Body of pancreas (tissue), 4 donors: ENCODE measurements at regions not wholly inside any gene's neighbourhood (a gene's known extent, or its start where the extent isn't known, plus 50 kb on each side); places are given as distances from the start of the nearest gene placed in this dataset.

Source experiments
- ATAC-seq: fragments of 150-250 bp; one replicate; pipeline ENCODE4 v1.9.1; 2016
- DNase-seq, 4 donors: peaks; one replicate each; pipeline ENCODE4 v3.0.0-alpha.2; 2019
- H3K27ac ChIP-seq, 4 donors: fragments of 200-600 bp; sonication (generic); 1 replicate in 3 of 4; 2 replicates in 1 of 4; pipeline versions ENCODE4 v1.5.1 to v1.6.1; 2016 to 2019; ENCODE audit warnings: mild to moderate bottlenecking in 1 of 4, mixed read lengths in 1 of 4, moderate library complexity in 1 of 4
- H3K27me3 ChIP-seq, 2 donors: fragments of 200-600 bp; sonication (generic); one replicate each; pipeline ENCODE4 v1.6.0; 2016; ENCODE audit warnings: mild to moderate bottlenecking in 1 of 2
- H3K36me3 ChIP-seq, 2 donors: fragments of 200-600 bp; sonication (generic); replicated peaks in 1 of 2; 2 replicates each; pipeline ENCODE4 v1.5.1; 2016; ENCODE audit warnings: low read depth in 2 of 2; ENCODE audit not compliant: insufficient read depth in 1 of 2
- H3K4me1 ChIP-seq: fragments of 200-600 bp; sonication (generic); one replicate; pipeline ENCODE4 v1.6.0; 2016
- H3K4me3 ChIP-seq, 2 donors: fragments of 200-600 bp; sonication (generic); 1 replicate in 1 of 2; 2 replicates in 1 of 2; pipeline ENCODE4 v1.5.1; 2016 to 2019
- H3K9me3 ChIP-seq, 3 donors: fragments of 200-600 bp; sonication (generic); 1 replicate in 2 of 3; 2 replicates in 1 of 3; pipeline ENCODE4 v1.5.1; 2016
- POLR2A ChIP-seq, 3 donors: fragments of 450-650 bp; IDR thresholded peaks; one replicate each; pipeline ENCODE4 v1.6.1; 2016; ENCODE audit warnings: antibody characterized with exemption in 3 of 3, mild to moderate bottlenecking in 2 of 3
- WGBS, 2 donors: methylation state at CpG; one replicate each; pipeline ENCODE4 v1.1.5; 2017; 5-methylcytosine and 5-hydroxymethylcytosine counted together
- intact Hi-C: fragments of 100-400 bp; cut with DNase I; formaldehyde crosslinking; loops from one replicate; pipeline ENCODE4 v1.15.1; 2023
- TF ChIP-seq, protein P1 (sequence below), 7 experiments: fragments of 450-650 bp in 4 of 7; fragments of 200-600 bp in 3 of 7; sonication (generic) in 3 of 7; IDR thresholded peaks; one replicate each; pipeline ENCODE4 v1.5.1; 2016 to 2019; ENCODE audit warnings: antibody characterized with exemption in 7 of 7

DNA sequence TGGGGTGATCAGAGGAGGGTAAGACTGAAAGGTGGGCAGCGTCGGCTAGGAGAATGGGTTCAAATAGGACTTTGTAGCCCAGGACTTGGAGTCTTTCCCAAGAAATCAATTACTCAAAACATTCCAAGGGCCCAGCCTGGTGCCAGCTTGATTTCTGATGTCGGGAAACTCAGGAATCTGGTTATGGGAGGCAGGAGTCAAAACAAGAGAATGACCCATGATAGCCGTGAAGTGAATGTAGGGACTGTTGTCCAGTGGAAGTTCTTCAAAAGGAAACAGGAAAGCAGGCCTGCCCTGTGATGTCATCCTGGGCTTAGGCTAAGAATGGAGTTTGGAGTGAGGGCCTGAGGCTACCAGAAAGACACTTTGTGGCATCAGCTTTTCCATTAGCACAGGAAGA, 67.4 kb upstream of the SLC14A2 start:
- intact Hi-C loops: no loop called here
- Histone ChIP-seq H3K4me1 (no peaks in the 10 kb centered on the region), H3K4me3 (no peak overlapping the region), H3K27me3 (no peaks in the 10 kb centered on the region), H3K9me3 (no peaks in the 10 kb centered on the region), H3K27ac (no peak overlapping the region), H3K36me3 (no peaks in the 10 kb centered on the region)
- ATAC-seq (no peak), DNase-seq (no peak)
- TF ChIP-seq, protein P1, sequence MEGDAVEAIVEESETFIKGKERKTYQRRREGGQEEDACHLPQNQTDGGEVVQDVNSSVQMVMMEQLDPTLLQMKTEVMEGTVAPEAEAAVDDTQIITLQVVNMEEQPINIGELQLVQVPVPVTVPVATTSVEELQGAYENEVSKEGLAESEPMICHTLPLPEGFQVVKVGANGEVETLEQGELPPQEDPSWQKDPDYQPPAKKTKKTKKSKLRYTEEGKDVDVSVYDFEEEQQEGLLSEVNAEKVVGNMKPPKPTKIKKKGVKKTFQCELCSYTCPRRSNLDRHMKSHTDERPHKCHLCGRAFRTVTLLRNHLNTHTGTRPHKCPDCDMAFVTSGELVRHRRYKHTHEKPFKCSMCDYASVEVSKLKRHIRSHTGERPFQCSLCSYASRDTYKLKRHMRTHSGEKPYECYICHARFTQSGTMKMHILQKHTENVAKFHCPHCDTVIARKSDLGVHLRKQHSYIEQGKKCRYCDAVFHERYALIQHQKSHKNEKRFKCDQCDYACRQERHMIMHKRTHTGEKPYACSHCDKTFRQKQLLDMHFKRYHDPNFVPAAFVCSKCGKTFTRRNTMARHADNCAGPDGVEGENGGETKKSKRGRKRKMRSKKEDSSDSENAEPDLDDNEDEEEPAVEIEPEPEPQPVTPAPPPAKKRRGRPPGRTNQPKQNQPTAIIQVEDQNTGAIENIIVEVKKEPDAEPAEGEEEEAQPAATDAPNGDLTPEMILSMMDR (IDR thresholded peaks at IDR 0.05): no peak
- TF ChIP-seq POLR2A (IDR thresholded peaks at IDR 0.05): no peak
- 70 to 88% methylated on average over 4 of the region's 4 CpGs for WGBS, 2 donors

GRCh38 chr18:45548614-45549013, 66.7 kb upstream of the SLC14A2 start:
- H3K27ac ChIP-seq: no peak overlapping the region
- whole genome bisulfite sequencing, 2 donors: 69 to 87% methylated on average over 1 of the region's 1 CpG
- no peaks in the 10 kb centered on the region for H3K27me3 ChIP-seq
- TF ChIP-seq POLR2A (IDR thresholded peaks at IDR 0.05): no peak
- TF ChIP-seq, protein P1 (IDR thresholded peaks at IDR 0.05): no peak
- intact Hi-C loops: no loop called here
- no peaks in the 10 kb centered on the region for H3K36me3 ChIP-seq
- H3K4me3 ChIP-seq: no peak overlapping the region
- H3K4me1 ChIP-seq: no peaks in the 10 kb centered on the region
- ATAC-seq (no peak), DNase-seq (no peak)
- no peaks in the 10 kb centered on the region for H3K9me3 ChIP-seq

- Histone ChIP-seq H3K4me1 (no peaks in the 10 kb centered on the region), H3K4me3 (no peak overlapping the region), H3K27me3 (no peaks in the 10 kb centered on the region), H3K9me3 (no peaks in the 10 kb centered on the region), H3K36me3 (no peaks in the 10 kb centered on the region), H3K27ac (no peak overlapping the region)
- intact Hi-C loops: no loop called here
- WGBS, 2 donors: 59 to 91% methylated on average over 7 of the region's 7 CpGs
- ATAC-seq (no peak), DNase-seq (no peak)
- TF ChIP-seq, protein P1 (IDR thresholded peaks at IDR 0.05): no peak
- TF ChIP-seq POLR2A (IDR thresholded peaks at IDR 0.05): no peak
Measured at GRCh38 chr18:45549290-45549689, 66.0 kb upstream of the SLC14A2 start.

DNA sequence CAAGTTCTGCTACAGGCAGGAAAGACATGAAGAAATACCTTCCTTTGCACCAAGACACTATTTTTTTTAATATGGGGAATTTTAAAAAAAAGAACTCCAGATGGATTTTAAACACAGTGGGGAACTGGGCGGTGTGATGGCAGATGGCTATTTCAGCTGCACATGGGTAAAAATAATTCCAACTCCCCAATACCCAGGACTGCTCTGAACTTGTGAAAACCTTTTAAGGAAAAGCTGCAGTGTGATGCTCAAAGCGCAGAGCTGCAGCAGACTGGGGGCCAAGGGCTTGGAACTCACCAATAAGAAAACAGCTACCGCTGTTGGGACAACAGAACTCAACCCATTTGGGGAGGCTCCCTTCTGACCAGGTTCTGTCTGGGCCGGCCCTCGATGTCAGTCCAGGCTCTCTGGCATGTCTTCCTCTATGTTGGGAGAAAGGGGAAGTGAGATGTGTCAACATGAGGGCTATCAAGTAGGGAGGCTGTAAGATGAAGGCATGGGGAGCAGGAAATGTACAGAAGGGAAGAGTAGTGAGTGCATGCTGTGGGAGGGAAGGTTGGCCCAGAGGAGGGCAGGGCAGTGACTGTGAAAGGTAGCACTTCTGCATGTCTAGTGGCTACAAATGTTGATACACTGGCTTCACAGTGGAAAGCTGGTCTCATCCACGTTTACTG, 64.0 kb upstream of the SLC14A2 start:
- no peak overlapping the region for H3K4me3 ChIP-seq
- no peaks in the 10 kb centered on the region for H3K36me3 ChIP-seq
- DNase-seq (no peak), ATAC-seq (no peak)
- H3K27ac ChIP-seq: no peak overlapping the region
- no peaks in the 10 kb centered on the region for H3K4me1 ChIP-seq
- H3K27me3 ChIP-seq: no peaks in the 10 kb centered on the region
- 70 to 81% methylated on average over 6 of the region's 6 CpGs for WGBS, 2 donors
- TF ChIP-seq, protein P1 (IDR thresholded peaks at IDR 0.05): no peak
- no peak for TF ChIP-seq POLR2A (IDR thresholded peaks at IDR 0.05)
- intact Hi-C loops: no loop called here
- no peaks in the 10 kb centered on the region for H3K9me3 ChIP-seq

GRCh38 chr18:45553723-45554388, 61.4 kb upstream of the SLC14A2 start:
- Histone ChIP-seq H3K27me3 (no peaks in the 10 kb centered on the region), H3K4me1 (no peaks in the 10 kb centered on the region), H3K9me3 (no peaks in the 10 kb centered on the region), H3K27ac (no peak overlapping the region), H3K4me3 (no peak overlapping the region), H3K36me3 (no peaks in the 10 kb centered on the region)
- intact Hi-C loops: no loop called here
- DNase-seq (no peak), ATAC-seq (no peak)
- no peak for TF ChIP-seq POLR2A (IDR thresholded peaks at IDR 0.05)
- TF ChIP-seq, protein P1 (IDR thresholded peaks at IDR 0.05): no peak
- 71% methylated on average over 7 of the region's 7 CpGs for WGBS, 2 donors
